Breast epithelium (tissue), 3 donors: ENCODE measurements at regions not wholly inside any gene's neighbourhood (a gene's known extent, or its start where the extent isn't known, plus 50 kb on each side); places are given as distances from the start of the nearest gene placed in this dataset.

Source experiments
- CTCF ChIP-seq, 3 donors: fragments of 450-650 bp; IDR thresholded peaks; one replicate each; pipeline ENCODE4 v1.5.1; 2016 to 2017; ENCODE audit warnings: antibody characterized with exemption in 3 of 3, mild to moderate bottlenecking in 3 of 3, moderate library complexity in 3 of 3
- POLR2A ChIP-seq: fragments of 450-650 bp; IDR thresholded peaks from one replicate; pipeline ENCODE4 v1.6.1; 2016; ENCODE audit warnings: antibody characterized with exemption, mild to moderate bottlenecking, moderate library complexity
- POLR2AphosphoS5 ChIP-seq, 3 donors: sonication (generic); formaldehyde crosslinking; IDR thresholded peaks; one replicate each; pipeline ENCODE4 v1.6.1; 2017; ENCODE audit warnings: antibody characterized with exemption in 3 of 3

GRCh38 chr3:110378481-110378880 lies 693.1 kb upstream of the NECTIN3 start:
- TF ChIP-seq CTCF (IDR thresholded peaks at IDR 0.05) (no peak), POLR2A (no peak), POLR2AphosphoS5 (IDR thresholded peaks at IDR 0.05) (no peak)
